Heart left ventricle (tissue), 13 donors: ENCODE measurements at regions not wholly inside any gene's neighbourhood (a gene's known extent, or its start where the extent isn't known, plus 50 kb on each side); places are given as distances from the start of the nearest gene placed in this dataset.

Source experiments
- CTCF ChIP-seq, 12 donors: fragments of 200-600 bp; sonication (generic) in 4 of 12; IDR thresholded peaks; one replicate each; pipeline versions ENCODE4 v1.5.0 to v1.8.0; 2018 to 2022; ENCODE audit warnings: antibody characterized with exemption in 12 of 12, mild to moderate bottlenecking in 5 of 12
- POLR2A ChIP-seq, 2 donors: fragments of 450-650 bp; IDR thresholded peaks; one replicate each; pipeline ENCODE4 v1.6.1; 2017; ENCODE audit warnings: antibody characterized with exemption in 2 of 2, mild to moderate bottlenecking in 2 of 2, moderate library complexity in 2 of 2
- donor health status: ischemic (EF 13 %, LVEDD 7.1; RV severe dilation, severe dysfunction).
- donor health status: DM: no; HTN: yes; CAD: no.
- donor health status: DM: no; HTN: no; CAD: no.
- donor health status: ischemic (EF 25% LVEDD 6.9; RV normal size, moderate dysfunction).
- donor health status: ischemic (EF 25% LVEDD 5.7; RV mildly dilated, moderate dysfunction).
- donor health status: ischemic (EF 35%, LVEDD 5.7; RV mildly dilated, moderate dysfunction).
- donor health status: nonischemic (EF 11% LVEDD 7.7; RV severe dilation, severe dysfunction).
- donor health status: DM: yes; HTN: yes; CAD: no.
- donor health status: PGD.
- donor health status: ischemic (EF 29% LVEDD 5.4; RV normal size, mild dysfunction).
- donor health status: nonischemic (EF 23%, LVEDD 6.1; RV moderate dilation, normal function).

- TF ChIP-seq CTCF (IDR thresholded peaks at IDR 0.05), result no peak
- no peak for TF ChIP-seq POLR2A (IDR thresholded peaks at IDR 0.05)
These were observed 648.3 kb upstream of the PHF14 start for GRCh38 chr7:10325395-10325794.
